ENCODE measurements at regions not wholly inside any gene's neighbourhood (a gene's known extent, or its start where the extent isn't known, plus 50 kb on each side); places are given as distances from the start of the nearest gene placed in this dataset.

GRCh38 chr9:22228542-22228941, 218.1 kb upstream of the DMRTA1 start:
- TF ChIP-seq REST (IDR thresholded peaks at IDR 0.05; ENCODE audit: low read depth, low read length), result no peak
- no peak for TF ChIP-seq USF2 (IDR thresholded peaks at IDR 0.05; ENCODE audit: borderline replicate concordance, low read depth, low read length)
- 0 out of 6 replicates have a peak, but pooled peaks of 1 of the 3 experiments have one; percentile 16 for TF ChIP-seq CTCF (IDR thresholded peaks at IDR 0.05 in 2 of 3, conservative IDR thresholded peaks at IDR 0.05 in 1 of 3; ENCODE audit: control insufficient read depth in 2 of 3, extremely low read depth in 1 of 3, insufficient read depth in 1 of 3, low read depth in 3 of 3, low read length in 3 of 3)
- TF ChIP-seq GABPA (IDR thresholded peaks at IDR 0.05; ENCODE audit: low read depth), result no peak
- TF ChIP-seq ZNF274 (IDR thresholded peaks at IDR 0.05; ENCODE audit: insufficient read depth, insufficient read length), result no peak
- TF ChIP-seq KDM1A (IDR thresholded peaks at IDR 0.05; ENCODE audit: borderline replicate concordance), result no peak
- no peak for TF ChIP-seq ZBTB33 (IDR thresholded peaks at IDR 0.05)
- no peak for TF ChIP-seq SIN3A (IDR thresholded peaks at IDR 0.05; ENCODE audit: low read depth, low read length)
